BJ (cell line): ENCODE measurements at regions not wholly inside any gene's neighbourhood (a gene's known extent, or its start where the extent isn't known, plus 50 kb on each side); places are given as distances from the start of the nearest gene placed in this dataset.

Source experiments
- CTCF ChIA-PET: fragments of 350-600 bp; formaldehyde crosslinking; extraction: SDS; loops from one replicate; lab custom pipeline; 2021; ENCODE audit warnings: antibody characterized with exemption, inconsistent platforms; lab: Yijun Ruan, JAX
- POLR2A ChIA-PET: fragments of 300-600 bp; sonication (Branson Sonifier 250); formaldehyde crosslinking; extraction: SDS; loops from one replicate; lab custom pipeline; 2021; ENCODE audit warnings: antibody characterized with exemption; lab: Charles Lee
- DNase-seq: peaks from one replicate; pipeline ENCODE4 v3.0.0-alpha.2; 2011; ENCODE audit warnings: low read depth
- H3K27me3 ChIP-seq: 2 replicates; pipeline ENCODE4 v1.6.0; 2011; ENCODE audit warnings: low read length; ENCODE audit not compliant: control insufficient read depth, insufficient read depth
- H3K36me3 ChIP-seq: 2 replicates; pipeline ENCODE4 v1.5.1; 2011; ENCODE audit warnings: low read length; ENCODE audit not compliant: control insufficient read depth, insufficient read depth
- H3K4me3 ChIP-seq: 2 replicates; pipeline ENCODE4 v1.5.1; 2011; ENCODE audit warnings: low read depth, mild to moderate bottlenecking, control low read depth, low read length
- TF ChIP-seq, protein P1 (sequence below): IDR thresholded peaks from 2 replicates; pipeline ENCODE4 v1.5.1; 2011; ENCODE audit warnings: low read depth, mild to moderate bottlenecking, control low read depth, inconsistent platforms, low read length, moderate library complexity; ENCODE audit not compliant: insufficient read depth

DNA sequence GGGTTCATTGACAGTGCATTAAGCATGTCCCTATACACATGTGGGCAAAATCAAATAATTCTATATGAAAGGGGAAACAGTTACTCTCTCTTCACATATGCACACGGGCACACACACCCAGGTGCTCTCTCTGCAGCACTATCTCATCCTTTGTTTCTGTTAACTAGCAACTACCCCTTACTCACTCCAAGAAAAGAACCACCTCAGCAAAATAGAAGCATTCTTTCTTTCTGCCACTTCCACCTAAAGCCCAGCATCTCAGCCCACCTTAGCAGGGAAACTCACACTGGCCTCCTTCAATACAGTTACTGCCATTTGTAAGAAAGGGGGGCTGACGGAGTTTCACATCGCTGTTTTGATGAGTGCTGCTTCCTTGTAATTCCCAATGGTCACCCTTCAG is 216.3 kb upstream of the ID2 start:
- Histone ChIP-seq H3K27me3 (no peaks in the 10 kb centered on the region), H3K36me3 (no peaks in the 10 kb centered on the region), H3K4me3 (no peak overlapping the region)
- ChIA-PET POLR2A (no interaction called here), CTCF (no interaction called here)
- TF ChIP-seq, protein P1, sequence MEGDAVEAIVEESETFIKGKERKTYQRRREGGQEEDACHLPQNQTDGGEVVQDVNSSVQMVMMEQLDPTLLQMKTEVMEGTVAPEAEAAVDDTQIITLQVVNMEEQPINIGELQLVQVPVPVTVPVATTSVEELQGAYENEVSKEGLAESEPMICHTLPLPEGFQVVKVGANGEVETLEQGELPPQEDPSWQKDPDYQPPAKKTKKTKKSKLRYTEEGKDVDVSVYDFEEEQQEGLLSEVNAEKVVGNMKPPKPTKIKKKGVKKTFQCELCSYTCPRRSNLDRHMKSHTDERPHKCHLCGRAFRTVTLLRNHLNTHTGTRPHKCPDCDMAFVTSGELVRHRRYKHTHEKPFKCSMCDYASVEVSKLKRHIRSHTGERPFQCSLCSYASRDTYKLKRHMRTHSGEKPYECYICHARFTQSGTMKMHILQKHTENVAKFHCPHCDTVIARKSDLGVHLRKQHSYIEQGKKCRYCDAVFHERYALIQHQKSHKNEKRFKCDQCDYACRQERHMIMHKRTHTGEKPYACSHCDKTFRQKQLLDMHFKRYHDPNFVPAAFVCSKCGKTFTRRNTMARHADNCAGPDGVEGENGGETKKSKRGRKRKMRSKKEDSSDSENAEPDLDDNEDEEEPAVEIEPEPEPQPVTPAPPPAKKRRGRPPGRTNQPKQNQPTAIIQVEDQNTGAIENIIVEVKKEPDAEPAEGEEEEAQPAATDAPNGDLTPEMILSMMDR = no peak
- no peak for DNase-seq

DNA sequence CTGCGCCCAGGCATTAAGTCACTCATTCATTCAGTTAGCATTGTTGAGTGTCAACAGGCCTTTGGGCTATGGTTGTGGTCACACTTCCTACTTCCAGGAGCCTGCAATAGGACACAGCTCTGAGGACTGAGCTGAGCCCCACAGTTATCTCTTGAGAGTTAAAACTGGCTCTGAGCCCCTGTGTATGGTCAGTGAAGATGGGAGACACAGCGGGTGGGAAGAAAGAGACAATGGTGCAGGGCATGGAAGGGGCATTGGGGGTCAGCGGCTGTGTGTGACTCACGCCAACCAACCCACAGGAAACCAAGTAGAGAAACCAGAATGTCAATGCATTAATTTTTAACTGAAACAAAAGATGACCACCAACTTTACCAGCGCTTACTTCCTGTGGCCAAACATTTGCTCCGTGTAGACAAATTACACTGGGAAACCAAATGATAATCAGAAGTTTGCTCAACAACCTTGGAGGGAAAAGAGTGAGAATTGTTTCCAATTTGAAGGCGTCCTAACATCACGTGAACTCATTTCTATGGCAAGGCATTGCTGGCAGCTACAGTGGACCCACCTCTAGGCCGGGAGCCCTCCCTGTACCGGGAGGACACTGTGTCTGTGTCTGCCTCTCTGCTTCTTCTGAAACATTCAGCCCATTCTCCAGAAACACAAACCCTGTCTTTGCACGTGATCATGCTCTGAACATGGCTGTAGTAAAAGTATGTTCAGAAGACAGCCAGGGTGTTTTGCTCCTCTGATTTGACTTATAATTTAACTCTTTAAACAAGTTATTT is 212.0 kb upstream of the ID2 start:
- no peak for DNase-seq
- no peaks in the 10 kb centered on the region for H3K27me3 ChIP-seq
- no peak overlapping the region for H3K4me3 ChIP-seq
- TF ChIP-seq, protein P1 = no peak
- CTCF ChIA-PET = interaction anchor here (0.5 kb wide), 1 partner anchor 74 kb away, joined by 3 read pairs; no protein-coding TSS in a partner anchor
- POLR2A ChIA-PET = no interaction called here
- H3K36me3 ChIP-seq = no peaks in the 10 kb centered on the region

DNA sequence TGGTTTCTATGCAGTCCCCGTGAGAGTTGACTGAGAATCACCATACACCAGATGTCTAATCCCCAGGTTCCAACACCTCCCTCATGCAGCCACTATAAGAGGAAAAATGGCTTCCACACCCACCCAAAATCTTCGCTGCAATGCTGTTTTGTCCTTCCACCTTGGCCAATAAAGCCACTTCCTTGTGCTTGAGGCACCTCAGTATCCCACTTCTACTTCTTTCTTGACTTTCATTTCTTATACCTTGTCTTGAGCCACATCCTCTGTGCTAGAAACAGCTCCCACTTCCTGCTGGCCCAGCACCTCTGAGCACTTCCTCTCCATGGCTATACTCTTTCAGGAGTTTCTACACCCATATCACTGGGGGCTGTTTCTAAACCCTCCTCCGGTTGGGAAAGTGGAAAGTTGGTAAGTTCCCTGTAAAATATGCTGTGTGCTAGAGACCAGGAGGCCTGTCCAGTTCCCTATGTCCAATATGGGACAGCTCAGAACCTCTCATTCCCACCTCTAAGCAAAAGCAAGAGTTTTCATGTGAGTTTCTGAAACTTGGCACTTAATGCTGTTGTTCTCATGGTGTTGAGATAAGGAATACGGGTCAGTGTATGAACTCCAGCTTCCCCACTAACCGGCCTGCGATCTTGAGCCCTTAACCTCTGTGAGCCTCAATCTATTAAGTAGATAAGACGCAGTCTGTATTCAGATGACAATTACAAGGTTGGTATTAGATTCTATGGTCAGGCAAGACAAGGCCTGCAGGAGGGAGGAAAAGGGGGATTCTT is 209.1 kb upstream of the ID2 start:
- Histone ChIP-seq H3K27me3 (no peaks in the 10 kb centered on the region), H3K36me3 (no peaks in the 10 kb centered on the region), H3K4me3 (no peak overlapping the region)
- DNase-seq = no peak
- ChIA-PET CTCF (interaction anchor here (1.2 kb wide), 1 partner anchor 16 kb away, joined by 3 read pairs; no protein-coding TSS in a partner anchor), POLR2A (no interaction called here)
- TF ChIP-seq, protein P1 = no peak

DNA sequence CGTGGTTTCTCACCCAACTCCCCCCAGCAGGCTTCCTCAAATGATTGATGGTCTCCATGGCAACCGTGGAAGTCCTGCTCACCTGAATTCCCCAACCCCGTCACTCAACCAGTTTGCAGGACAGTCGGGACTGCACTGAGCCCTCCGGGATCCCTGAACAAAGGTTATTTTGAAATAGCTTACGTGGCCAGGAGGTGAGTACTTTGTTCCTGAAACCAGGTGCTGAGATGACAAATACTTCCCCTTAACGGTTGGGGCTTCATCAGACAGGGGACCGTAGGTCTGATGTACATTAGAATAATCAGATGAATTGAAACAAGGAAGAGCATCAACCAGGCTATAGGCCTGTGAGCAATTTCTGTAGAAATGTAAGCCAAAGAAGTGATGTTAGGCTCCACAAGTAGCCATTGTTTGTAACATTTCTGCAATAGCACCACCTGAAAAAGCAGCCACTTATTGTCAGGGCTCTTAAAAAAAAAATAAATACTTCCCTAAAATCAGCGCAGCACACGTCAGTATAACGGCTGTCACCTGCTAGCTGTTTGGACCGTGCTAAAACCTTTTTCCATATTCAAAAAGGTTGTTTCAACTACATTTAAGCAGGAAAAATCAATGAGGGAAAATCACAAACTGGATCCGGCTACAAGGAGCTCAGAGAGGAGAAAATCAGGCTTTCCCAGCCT is 206.4 kb upstream of the ID2 start:
- H3K4me3 ChIP-seq = no peak overlapping the region
- TF ChIP-seq, protein P1 = no peak
- H3K36me3 ChIP-seq = no peaks in the 10 kb centered on the region
- POLR2A ChIA-PET = no interaction called here
- CTCF ChIA-PET = interaction anchor here (0.7 to 1.2 kb wide), 2 partner anchors 22 to 184 kb away, joined by 3 to 4 read pairs; no protein-coding TSS in a partner anchor
- no peaks in the 10 kb centered on the region for H3K27me3 ChIP-seq
- no peak for DNase-seq
